OCI-LY7 (cell line): ENCODE measurements at regions not wholly inside any gene's neighbourhood (a gene's known extent, or its start where the extent isn't known, plus 50 kb on each side); places are given as distances from the start of the nearest gene placed in this dataset.

Source experiments
- EZH2phosphoT487 ChIP-seq: fragments of 200-600 bp; sonication (generic); IDR thresholded peaks from 2 replicates; pipeline ENCODE4 v1.6.1; 2018; ENCODE audit warnings: low read depth, borderline replicate concordance, mild to moderate bottlenecking, mixed run types, antibody characterized with exemption, low read length, moderate library complexity, mixed read lengths
- TF ChIP-seq, protein P1 (sequence below): fragments of 200-600 bp; sonication (generic); conservative IDR thresholded peaks from 2 replicates; pipeline ENCODE4 v1.5.1; 2014; ENCODE audit warnings: mild to moderate bottlenecking, antibody characterized with exemption, low read length, moderate library complexity, mixed read lengths

DNA sequence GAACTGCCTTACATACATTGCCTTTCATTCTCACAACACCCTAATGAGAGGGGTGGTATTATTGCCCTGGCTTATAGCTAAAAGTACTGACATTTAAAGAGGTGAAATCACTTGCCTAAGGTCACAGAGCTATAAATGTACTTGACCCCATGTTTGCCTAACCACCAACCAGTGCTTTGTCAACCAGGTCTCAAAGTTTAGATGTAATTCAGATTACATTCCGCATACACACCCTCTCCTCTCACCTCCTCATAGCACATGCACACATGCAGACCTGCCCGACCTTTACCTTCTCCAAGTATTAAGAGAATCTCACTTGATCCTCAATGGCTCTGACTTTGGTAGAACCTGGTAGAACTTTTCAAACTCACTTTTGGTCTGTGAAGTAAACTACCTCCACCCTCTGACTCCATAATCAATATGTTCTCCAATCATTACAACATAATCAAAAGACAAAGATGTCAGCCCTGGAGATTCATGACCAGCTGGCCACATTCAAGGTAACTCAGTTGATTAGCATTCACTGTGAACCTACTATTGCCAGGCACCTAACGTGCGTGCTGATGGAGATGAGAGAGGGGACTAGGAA is 63.2 kb upstream of the HES1 start:
- TF ChIP-seq, protein P1, sequence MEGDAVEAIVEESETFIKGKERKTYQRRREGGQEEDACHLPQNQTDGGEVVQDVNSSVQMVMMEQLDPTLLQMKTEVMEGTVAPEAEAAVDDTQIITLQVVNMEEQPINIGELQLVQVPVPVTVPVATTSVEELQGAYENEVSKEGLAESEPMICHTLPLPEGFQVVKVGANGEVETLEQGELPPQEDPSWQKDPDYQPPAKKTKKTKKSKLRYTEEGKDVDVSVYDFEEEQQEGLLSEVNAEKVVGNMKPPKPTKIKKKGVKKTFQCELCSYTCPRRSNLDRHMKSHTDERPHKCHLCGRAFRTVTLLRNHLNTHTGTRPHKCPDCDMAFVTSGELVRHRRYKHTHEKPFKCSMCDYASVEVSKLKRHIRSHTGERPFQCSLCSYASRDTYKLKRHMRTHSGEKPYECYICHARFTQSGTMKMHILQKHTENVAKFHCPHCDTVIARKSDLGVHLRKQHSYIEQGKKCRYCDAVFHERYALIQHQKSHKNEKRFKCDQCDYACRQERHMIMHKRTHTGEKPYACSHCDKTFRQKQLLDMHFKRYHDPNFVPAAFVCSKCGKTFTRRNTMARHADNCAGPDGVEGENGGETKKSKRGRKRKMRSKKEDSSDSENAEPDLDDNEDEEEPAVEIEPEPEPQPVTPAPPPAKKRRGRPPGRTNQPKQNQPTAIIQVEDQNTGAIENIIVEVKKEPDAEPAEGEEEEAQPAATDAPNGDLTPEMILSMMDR: no peak
- TF ChIP-seq EZH2phosphoT487: no peak
